MM.1S (cell line): ENCODE measurements at regions not wholly inside any gene's neighbourhood (a gene's known extent, or its start where the extent isn't known, plus 50 kb on each side); places are given as distances from the start of the nearest gene placed in this dataset.

Source experiments
- EZH2 ChIP-seq: fragments of 300-600 bp; sonication (generic); optimal IDR thresholded peaks from 2 replicates; pipeline ENCODE3; 2017; ENCODE audit warnings: low read depth, mild to moderate bottlenecking, antibody characterized with exemption, low read length, mixed read lengths
- EZH2phosphoT487 ChIP-seq: fragments of 300-600 bp; sonication (generic); IDR thresholded peaks from 2 replicates; pipeline ENCODE4 v1.6.1; 2018; ENCODE audit warnings: antibody characterized with exemption, low read length
- TF ChIP-seq, protein P1 (sequence below): fragments of 300-600 bp; sonication (generic); IDR thresholded peaks from 2 replicates; pipeline ENCODE4 v1.5.1; 2016; ENCODE audit warnings: antibody characterized with exemption, low read length, mixed read lengths

GRCh38 chr9:73073337-73074175 lies 78.1 kb upstream of the ANXA1 start:
- TF ChIP-seq, protein P1, sequence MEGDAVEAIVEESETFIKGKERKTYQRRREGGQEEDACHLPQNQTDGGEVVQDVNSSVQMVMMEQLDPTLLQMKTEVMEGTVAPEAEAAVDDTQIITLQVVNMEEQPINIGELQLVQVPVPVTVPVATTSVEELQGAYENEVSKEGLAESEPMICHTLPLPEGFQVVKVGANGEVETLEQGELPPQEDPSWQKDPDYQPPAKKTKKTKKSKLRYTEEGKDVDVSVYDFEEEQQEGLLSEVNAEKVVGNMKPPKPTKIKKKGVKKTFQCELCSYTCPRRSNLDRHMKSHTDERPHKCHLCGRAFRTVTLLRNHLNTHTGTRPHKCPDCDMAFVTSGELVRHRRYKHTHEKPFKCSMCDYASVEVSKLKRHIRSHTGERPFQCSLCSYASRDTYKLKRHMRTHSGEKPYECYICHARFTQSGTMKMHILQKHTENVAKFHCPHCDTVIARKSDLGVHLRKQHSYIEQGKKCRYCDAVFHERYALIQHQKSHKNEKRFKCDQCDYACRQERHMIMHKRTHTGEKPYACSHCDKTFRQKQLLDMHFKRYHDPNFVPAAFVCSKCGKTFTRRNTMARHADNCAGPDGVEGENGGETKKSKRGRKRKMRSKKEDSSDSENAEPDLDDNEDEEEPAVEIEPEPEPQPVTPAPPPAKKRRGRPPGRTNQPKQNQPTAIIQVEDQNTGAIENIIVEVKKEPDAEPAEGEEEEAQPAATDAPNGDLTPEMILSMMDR = no peak
- TF ChIP-seq EZH2phosphoT487 (no peak), EZH2 (no peak)
